ENCODE measurements at regions not wholly inside any gene's neighbourhood (a gene's known extent, or its start where the extent isn't known, plus 50 kb on each side); places are given as distances from the start of the nearest gene placed in this dataset.

DNA sequence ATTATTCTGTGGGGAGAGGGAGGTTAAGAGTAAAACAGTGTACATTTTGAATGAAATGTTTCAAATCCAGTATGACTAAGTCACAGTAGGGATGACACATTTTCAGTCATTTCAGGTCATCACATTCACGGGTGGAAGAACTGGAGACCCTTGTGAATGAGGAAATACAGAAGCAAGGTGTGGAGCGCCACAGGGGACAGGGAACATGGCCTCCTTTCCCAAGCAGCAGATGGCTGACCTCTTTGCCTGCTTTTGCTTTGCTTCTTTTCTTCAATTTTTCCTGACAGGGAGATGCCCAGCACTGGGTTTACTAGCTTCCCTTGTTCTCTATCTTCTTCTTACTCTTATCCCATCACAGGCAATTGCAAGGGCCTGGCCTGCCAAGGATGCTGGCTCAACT is 278.9 kb upstream of the DLGAP1 start:
- H3K27ac ChIP-seq (ENCODE audit: low read depth, low read length, poor library complexity, severe bottlenecking) = no peak overlapping the region
- TF ChIP-seq, protein P1, sequence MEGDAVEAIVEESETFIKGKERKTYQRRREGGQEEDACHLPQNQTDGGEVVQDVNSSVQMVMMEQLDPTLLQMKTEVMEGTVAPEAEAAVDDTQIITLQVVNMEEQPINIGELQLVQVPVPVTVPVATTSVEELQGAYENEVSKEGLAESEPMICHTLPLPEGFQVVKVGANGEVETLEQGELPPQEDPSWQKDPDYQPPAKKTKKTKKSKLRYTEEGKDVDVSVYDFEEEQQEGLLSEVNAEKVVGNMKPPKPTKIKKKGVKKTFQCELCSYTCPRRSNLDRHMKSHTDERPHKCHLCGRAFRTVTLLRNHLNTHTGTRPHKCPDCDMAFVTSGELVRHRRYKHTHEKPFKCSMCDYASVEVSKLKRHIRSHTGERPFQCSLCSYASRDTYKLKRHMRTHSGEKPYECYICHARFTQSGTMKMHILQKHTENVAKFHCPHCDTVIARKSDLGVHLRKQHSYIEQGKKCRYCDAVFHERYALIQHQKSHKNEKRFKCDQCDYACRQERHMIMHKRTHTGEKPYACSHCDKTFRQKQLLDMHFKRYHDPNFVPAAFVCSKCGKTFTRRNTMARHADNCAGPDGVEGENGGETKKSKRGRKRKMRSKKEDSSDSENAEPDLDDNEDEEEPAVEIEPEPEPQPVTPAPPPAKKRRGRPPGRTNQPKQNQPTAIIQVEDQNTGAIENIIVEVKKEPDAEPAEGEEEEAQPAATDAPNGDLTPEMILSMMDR (conservative IDR thresholded peaks at IDR 0.05; ENCODE audit: low read depth, low read length) = no peak
- no peak for TF ChIP-seq EZH2 (IDR thresholded peaks at IDR 0.05; ENCODE audit: borderline replicate concordance, low read depth, low read length, poor library complexity, severe bottlenecking)
- H3K27me3 ChIP-seq (replicated peaks; ENCODE audit: insufficient read depth, low read depth, low read length, poor library complexity) = peaks cover 46% of the 10 kb centered on the region
- no peak overlapping the region for H3K4me3 ChIP-seq (ENCODE audit: low read depth, low read length, poor library complexity, severe bottlenecking)
- ChIA-PET CTCF (no interaction called here), POLR2A (ENCODE audit: low non-redundant PET) (no interaction called here)
- BruUV-seq (replicated peaks) = no TSS peak
- intact Hi-C loops (cut with micrococcal nuclease; ENCODE audit: unreplicated experiment) = no loop called here
- no peak for DNase-seq (ENCODE audit: low spot score)
- no peaks in the 10 kb centered on the region for H3K36me3 ChIP-seq (ENCODE audit: insufficient read depth, low read length, poor library complexity, severe bottlenecking)
- no peaks in the 10 kb centered on the region for H3K4me1 ChIP-seq (ENCODE audit: insufficient read depth, low read length, poor library complexity, severe bottlenecking)
- H3K9me3 ChIP-seq (ENCODE audit: low read depth, low read length, poor library complexity, severe bottlenecking) = no peaks in the 10 kb centered on the region

- Histone ChIP-seq H3K27me3 (replicated peaks; ENCODE audit: insufficient read depth, low read depth, low read length, poor library complexity) (peaks cover 34% of the 10 kb centered on the region), H3K9me3 (ENCODE audit: low read depth, low read length, poor library complexity, severe bottlenecking) (no peaks in the 10 kb centered on the region), H3K27ac (ENCODE audit: low read depth, low read length, poor library complexity, severe bottlenecking) (no peak overlapping the region), H3K4me1 (ENCODE audit: insufficient read depth, low read length, poor library complexity, severe bottlenecking) (no peaks in the 10 kb centered on the region), H3K4me3 (ENCODE audit: low read depth, low read length, poor library complexity, severe bottlenecking) (no peak overlapping the region), H3K36me3 (ENCODE audit: insufficient read depth, low read length, poor library complexity, severe bottlenecking) (no peaks in the 10 kb centered on the region)
- ChIA-PET CTCF (no interaction called here), POLR2A (ENCODE audit: low non-redundant PET) (no interaction called here)
- TF ChIP-seq, protein P1 (conservative IDR thresholded peaks at IDR 0.05; ENCODE audit: low read depth, low read length) = no peak
- TF ChIP-seq EZH2 (IDR thresholded peaks at IDR 0.05; ENCODE audit: borderline replicate concordance, low read depth, low read length, poor library complexity, severe bottlenecking) = no peak
- no TSS peak for BruUV-seq (replicated peaks)
- DNase-seq (ENCODE audit: low spot score) = no peak
- intact Hi-C loops (cut with micrococcal nuclease; ENCODE audit: unreplicated experiment) = no loop called here
These were observed 266.4 kb upstream of the DLGAP1 start for GRCh38 chr18:4721545-4721944.

GRCh38 chr18:4720518-4720917 is 265.4 kb upstream of the DLGAP1 start:
- intact Hi-C loops (cut with micrococcal nuclease; ENCODE audit: unreplicated experiment) = no loop called here
- CTCF ChIA-PET = no interaction called here

More at GRCh38 chr18:4720518-4720917, 265.4 kb upstream of the DLGAP1 start:
- Histone ChIP-seq H3K4me1 (ENCODE audit: insufficient read depth, low read length, poor library complexity, severe bottlenecking) (no peaks in the 10 kb centered on the region), H3K4me3 (ENCODE audit: low read depth, low read length, poor library complexity, severe bottlenecking) (no peak overlapping the region), H3K36me3 (ENCODE audit: insufficient read depth, low read length, poor library complexity, severe bottlenecking) (no peaks in the 10 kb centered on the region), H3K27me3 (replicated peaks; ENCODE audit: insufficient read depth, low read depth, low read length, poor library complexity) (peaks cover 40% of the 10 kb centered on the region), H3K9me3 (ENCODE audit: low read depth, low read length, poor library complexity, severe bottlenecking) (no peaks in the 10 kb centered on the region), H3K27ac (ENCODE audit: low read depth, low read length, poor library complexity, severe bottlenecking) (no peak overlapping the region)
- POLR2A ChIA-PET (ENCODE audit: low non-redundant PET) = no interaction called here
- BruUV-seq (replicated peaks) = no TSS peak
- TF ChIP-seq, protein P1 (conservative IDR thresholded peaks at IDR 0.05; ENCODE audit: low read depth, low read length) = no peak
- no peak for TF ChIP-seq EZH2 (IDR thresholded peaks at IDR 0.05; ENCODE audit: borderline replicate concordance, low read depth, low read length, poor library complexity, severe bottlenecking)
- no peak for DNase-seq (ENCODE audit: low spot score)
